ENCODE measurements at regions not wholly inside any gene's neighbourhood (a gene's known extent, or its start where the extent isn't known, plus 50 kb on each side); places are given as distances from the start of the nearest gene placed in this dataset.

DNA sequence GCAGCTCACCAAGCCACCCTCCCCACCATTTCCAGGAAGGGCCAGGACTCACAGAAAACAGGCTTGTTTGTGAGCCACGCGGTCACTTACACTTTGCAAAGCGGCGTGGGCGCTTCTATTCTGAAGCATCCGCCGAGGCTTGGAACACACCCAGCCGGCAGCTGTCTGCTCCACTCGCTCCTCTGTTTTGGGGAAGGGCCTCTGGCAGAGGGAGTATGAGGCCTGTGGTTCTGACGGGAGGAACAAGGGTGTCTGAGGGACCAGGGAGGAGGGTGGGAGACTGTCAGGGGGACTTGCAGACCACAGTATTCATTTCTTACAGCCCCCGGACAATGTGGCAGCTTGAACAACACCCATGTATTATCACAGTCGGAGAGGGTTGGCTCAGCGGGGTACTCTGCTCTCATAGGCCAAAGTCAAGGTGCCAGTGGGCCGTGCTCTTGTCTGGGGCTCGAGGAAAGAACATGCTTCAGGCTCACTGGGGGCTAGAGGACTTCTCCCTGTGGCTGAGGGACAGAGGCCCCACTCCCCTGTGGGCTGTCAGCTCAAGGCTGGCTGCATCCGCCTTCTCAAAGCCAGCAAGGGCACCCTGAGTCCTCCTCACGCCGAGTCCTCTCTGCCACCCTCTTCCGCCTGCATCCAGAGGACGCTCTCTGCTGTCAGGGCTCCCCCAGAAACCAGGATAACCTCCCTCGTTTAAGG lies 60.4 kb upstream of the FAM20C start:
- TF ChIP-seq, protein P1, sequence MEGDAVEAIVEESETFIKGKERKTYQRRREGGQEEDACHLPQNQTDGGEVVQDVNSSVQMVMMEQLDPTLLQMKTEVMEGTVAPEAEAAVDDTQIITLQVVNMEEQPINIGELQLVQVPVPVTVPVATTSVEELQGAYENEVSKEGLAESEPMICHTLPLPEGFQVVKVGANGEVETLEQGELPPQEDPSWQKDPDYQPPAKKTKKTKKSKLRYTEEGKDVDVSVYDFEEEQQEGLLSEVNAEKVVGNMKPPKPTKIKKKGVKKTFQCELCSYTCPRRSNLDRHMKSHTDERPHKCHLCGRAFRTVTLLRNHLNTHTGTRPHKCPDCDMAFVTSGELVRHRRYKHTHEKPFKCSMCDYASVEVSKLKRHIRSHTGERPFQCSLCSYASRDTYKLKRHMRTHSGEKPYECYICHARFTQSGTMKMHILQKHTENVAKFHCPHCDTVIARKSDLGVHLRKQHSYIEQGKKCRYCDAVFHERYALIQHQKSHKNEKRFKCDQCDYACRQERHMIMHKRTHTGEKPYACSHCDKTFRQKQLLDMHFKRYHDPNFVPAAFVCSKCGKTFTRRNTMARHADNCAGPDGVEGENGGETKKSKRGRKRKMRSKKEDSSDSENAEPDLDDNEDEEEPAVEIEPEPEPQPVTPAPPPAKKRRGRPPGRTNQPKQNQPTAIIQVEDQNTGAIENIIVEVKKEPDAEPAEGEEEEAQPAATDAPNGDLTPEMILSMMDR (IDR thresholded peaks at IDR 0.05; ENCODE audit: borderline replicate concordance, extremely low read depth, low read length, poor library complexity, severe bottlenecking) = no peak
- no peak for TF ChIP-seq EZH2 (IDR thresholded peaks at IDR 0.05; ENCODE audit: borderline replicate concordance, low read depth, low read length, severe bottlenecking)
